ENCODE measurements at regions not wholly inside any gene's neighbourhood (a gene's known extent, or its start where the extent isn't known, plus 50 kb on each side); places are given as distances from the start of the nearest gene placed in this dataset.

DNA sequence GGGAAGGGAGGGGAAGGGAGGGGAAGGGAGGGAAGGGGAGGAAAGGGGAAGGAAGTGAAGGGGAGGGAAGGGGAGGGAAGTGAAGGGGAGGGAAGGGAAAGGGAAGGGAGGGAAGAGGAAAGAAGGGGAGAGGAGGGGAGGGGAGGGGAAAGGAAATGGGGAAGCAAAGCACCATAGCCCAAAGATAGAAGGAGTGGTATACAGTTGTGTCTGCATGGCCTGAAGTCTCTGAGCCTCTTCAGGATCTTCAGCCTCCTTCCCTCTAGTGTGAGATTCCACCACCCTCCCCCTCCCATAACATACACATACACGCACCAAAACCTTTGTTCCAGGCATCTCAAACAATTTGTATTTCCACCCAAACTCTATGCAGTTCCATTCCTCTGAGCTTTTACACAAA, 96.2 kb upstream of the SERP2 start:
- Mint-ChIP-seq H3K27me3 (peaks cover under 1 to 7% (median 3%) of the 10 kb centered on the region in 5 donors), H3K36me3 (peaks cover 0 to 5% (median 2%) of the 10 kb centered on the region in 3 donors), H3K4me3 (peak overlapping the region in 5 of 10 donors; percentile 9 to 62 (median 29)), H3K27ac (peak overlapping the region in 9 of 10 donors; percentile 44 to 98 (median 89)), H3K9me3 (peaks cover 0 to 3% (median 0%) of the 10 kb centered on the region in 9 donors), H3K4me1 (peaks cover 30 to 56% (median 52%) of the 10 kb centered on the region in 4 donors)
- ATAC-seq = no peak
- POLR2A ChIA-PET = no interaction called here
- no peak for DNase-seq

DNA sequence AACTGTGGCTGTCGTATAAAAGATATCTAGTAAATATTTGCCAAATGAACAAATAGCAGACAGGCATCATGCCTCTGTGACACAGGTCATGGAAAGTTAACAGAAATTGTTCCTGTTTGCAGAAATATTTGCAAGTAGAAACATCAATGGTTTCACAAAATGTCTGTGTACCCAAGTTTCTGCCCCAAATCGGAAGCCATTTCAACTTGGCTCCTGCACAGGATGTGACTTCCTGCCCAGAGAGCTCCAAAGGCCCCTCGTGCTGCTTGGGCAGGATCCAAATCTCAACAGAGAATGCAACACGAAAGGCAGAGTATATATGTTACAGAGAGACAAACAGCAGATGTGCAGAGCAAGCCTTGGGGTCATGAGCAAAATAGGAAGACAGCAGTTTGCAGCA, 95.5 kb upstream of the SERP2 start:
- Mint-ChIP-seq H3K27me3 (peaks cover 2 to 14% (median 6%) of the 10 kb centered on the region in 5 donors), H3K4me3 (peak overlapping the region in 7 of 10 donors; percentile 15 to 68 (median 59)), H3K27ac (peak overlapping the region; percentile 44 to 92 (median 78)), H3K36me3 (peaks cover 0 to 5% (median 2%) of the 10 kb centered on the region in 3 donors), H3K4me1 (peaks cover 30 to 54% (median 51%) of the 10 kb centered on the region in 4 donors), H3K9me3 (peaks cover 0 to 3% (median 0%) of the 10 kb centered on the region in 9 donors)
- DNase-seq (peak in 4 of 10 donors; percentile 9 to 53 (median 30)), ATAC-seq (no peak)
- POLR2A ChIA-PET = interaction anchor here (0.8 to 1.2 kb wide), 2 partner anchors 10 to 28 kb away, joined by 4 read pairs; no protein-coding TSS in a partner anchor

DNA sequence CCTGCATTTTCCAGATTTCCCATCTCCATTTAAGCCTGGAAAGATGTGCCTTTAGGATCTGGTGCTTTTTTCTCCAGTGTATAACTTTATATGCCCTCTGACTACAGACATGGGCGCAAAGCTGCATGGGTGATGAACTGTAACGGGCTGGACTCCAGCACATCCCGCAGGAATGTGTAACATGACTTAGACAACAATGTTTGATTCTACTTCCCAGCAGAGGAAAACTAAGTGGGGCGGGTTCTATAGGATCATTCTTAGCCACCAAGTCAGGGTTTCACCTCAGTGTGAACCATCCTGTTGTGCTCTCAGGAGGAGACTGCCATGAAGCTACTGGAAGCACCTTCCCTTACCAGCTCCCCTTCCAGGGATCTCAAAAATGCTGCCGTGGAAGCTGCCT, 93.2 kb upstream of the SERP2 start:
- H3K36me3 Mint-ChIP-seq = peaks cover 0 to 5% (median 2%) of the 10 kb centered on the region in 3 donors
- peaks cover 0 to 8% (median 2%) of the 10 kb centered on the region in 9 donors for H3K9me3 Mint-ChIP-seq
- no peak for DNase-seq
- H3K27me3 Mint-ChIP-seq = peaks cover 2 to 17% (median 11%) of the 10 kb centered on the region in 5 donors
- POLR2A ChIA-PET = no interaction called here
- ATAC-seq = no peak
- H3K27ac Mint-ChIP-seq = no peak overlapping the region
- H3K4me1 Mint-ChIP-seq = peaks cover 18 to 31% (median 28%) of the 10 kb centered on the region in 4 donors
- no peak overlapping the region for H3K4me3 Mint-ChIP-seq

DNA sequence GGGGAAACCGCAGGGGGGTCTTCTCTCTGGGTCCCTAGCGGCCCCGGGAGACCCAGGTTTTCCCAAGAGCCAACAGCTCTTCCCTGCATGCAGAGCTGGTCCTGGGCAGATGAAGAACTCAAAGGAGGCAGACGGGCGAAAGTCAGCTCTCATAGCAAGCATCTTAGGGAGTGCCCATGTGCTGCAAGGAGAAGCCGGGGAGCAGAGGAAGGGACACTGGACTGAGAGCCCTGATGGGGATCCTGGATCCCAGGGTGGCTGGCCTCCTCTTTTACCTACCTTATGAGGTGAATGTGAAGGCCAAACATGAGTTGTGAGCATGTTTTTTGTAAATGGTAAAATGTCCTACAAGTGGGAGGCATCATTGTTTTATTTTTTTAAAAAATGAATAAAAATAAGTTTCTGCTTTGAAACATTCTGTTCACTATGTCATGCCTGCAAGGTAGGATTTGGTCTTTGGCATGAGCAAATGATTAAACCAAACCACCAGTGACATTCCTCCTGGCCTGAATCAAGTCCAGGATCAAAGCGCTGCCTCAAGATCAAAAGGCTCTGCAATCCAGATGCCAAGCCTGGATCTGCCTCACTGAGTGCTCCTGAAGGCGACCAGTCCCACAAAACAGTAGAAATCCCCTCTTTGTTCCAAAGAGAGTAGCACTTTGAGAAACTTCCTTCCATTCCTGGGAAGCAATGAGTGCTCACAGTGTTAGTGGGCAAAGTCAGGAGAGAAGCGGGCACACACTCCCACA, 92.2 kb upstream of the SERP2 start:
- Mint-ChIP-seq H3K9me3 (peaks cover 0 to 14% (median 2%) of the 10 kb centered on the region in 9 donors), H3K27me3 (peaks cover 2 to 27% (median 17%) of the 10 kb centered on the region in 5 donors)
- no peak for ATAC-seq

DNA sequence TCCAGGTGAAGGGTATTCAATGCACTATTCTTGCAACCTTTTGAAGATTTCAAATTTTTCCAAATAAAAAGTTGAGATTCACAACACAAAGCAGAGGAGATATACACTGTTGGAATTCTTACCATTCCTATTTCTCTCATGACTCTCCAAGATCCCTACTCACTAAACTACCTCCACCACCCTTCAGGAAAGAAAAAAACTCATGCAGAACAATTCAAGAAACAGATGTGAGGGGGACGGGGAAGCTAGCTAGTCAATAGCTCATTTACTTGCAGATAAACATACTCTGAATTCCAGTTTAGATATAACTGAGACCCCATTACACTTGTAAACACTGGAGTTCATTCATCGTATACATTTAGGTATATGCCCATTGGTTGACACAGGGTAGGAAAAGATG, 90.0 kb upstream of the SERP2 start:
- no peak overlapping the region for H3K4me3 Mint-ChIP-seq
- POLR2A ChIA-PET = no interaction called here
- H3K36me3 Mint-ChIP-seq = peaks cover 0 to 12% (median 2%) of the 10 kb centered on the region in 3 donors
- H3K27me3 Mint-ChIP-seq = peaks cover 2 to 30% (median 26%) of the 10 kb centered on the region in 5 donors
- H3K9me3 Mint-ChIP-seq = peaks cover 0 to 14% (median under 1%) of the 10 kb centered on the region in 9 donors
- H3K4me1 Mint-ChIP-seq = peaks cover 3 to 7% (median 5%) of the 10 kb centered on the region in 4 donors
- no peak overlapping the region for H3K27ac Mint-ChIP-seq
- DNase-seq (no peak), ATAC-seq (no peak)

More for the DNA sequence above, 92.2 kb upstream of the SERP2 start:
- H3K4me3 Mint-ChIP-seq = no peak overlapping the region
- H3K4me1 Mint-ChIP-seq = peaks cover 15 to 25% (median 19%) of the 10 kb centered on the region in 4 donors
- peaks cover 0 to 5% (median 2%) of the 10 kb centered on the region in 3 donors for H3K36me3 Mint-ChIP-seq
- H3K27ac Mint-ChIP-seq = peak overlapping the region in 1 of 10 donors; percentile 74
- POLR2A ChIA-PET = no interaction called here
- no peak for DNase-seq

DNA sequence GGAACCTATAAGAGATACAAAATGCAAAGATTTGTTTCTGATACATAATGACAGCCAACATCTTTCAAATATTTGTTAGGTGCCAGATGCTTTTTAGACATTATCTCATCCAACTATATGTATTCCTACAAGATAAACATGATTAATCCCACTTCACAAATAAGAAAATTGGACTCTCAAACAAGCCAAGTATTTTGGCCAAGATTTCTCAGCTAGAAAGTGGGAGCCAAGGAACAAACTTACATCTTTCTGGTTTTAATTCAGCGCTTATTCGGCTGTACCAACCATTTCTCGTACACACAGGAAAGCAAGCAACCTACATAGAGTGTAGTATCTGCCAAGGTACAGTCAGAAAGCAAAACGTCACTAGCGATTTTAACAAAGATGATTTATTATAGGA, 85.7 kb upstream of the SERP2 start:
- no peak overlapping the region for H3K27ac Mint-ChIP-seq
- peaks cover 0 to 8% (median 0%) of the 10 kb centered on the region in 3 donors for H3K36me3 Mint-ChIP-seq
- peaks cover 5 to 35% (median 24%) of the 10 kb centered on the region in 5 donors for H3K27me3 Mint-ChIP-seq
- H3K9me3 Mint-ChIP-seq = peaks cover 0 to 14% (median 0%) of the 10 kb centered on the region in 9 donors
- H3K4me1 Mint-ChIP-seq = peaks cover 0 to 6% (median 1%) of the 10 kb centered on the region in 4 donors
- POLR2A ChIA-PET = interaction anchor here (0.8 to 1.0 kb wide), 2 partner anchors 9 to 14 kb away, joined by 3 to 4 read pairs; no protein-coding TSS in a partner anchor
- ATAC-seq (no peak), DNase-seq (no peak)
- H3K4me3 Mint-ChIP-seq = no peak overlapping the region

DNA sequence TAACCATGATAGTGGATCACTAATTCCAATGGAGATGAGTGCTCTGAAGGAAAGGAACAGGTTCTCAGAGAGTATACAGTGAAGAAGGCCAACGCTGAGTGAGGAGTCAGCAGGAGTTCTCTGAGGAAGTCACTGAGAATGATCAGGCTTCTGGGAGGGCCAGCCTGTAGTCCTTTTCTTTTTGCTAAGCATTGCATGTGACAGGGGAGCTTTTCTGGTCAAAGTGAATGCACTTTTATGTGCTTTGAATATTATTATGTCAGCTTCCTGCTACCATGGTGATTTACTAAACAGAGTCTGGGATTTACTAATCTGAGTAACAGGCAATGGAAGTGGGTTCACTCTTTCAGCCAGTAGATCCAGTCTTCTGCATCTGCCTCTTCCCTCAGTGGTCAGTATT, 81.1 kb upstream of the SERP2 start:
- Mint-ChIP-seq H3K27me3 (peaks cover 1 to 16% (median 7%) of the 10 kb centered on the region in 5 donors), H3K9me3 (no peaks in the 10 kb centered on the region), H3K36me3 (no peaks in the 10 kb centered on the region), H3K4me3 (no peak overlapping the region), H3K27ac (peak overlapping the region in 4 of 10 donors; percentile 1 to 30 (median 22)), H3K4me1 (peaks cover 4 to 22% (median 12%) of the 10 kb centered on the region in 4 donors)
- peak; percentile 48 to 50 for ATAC-seq
- POLR2A ChIA-PET = no interaction called here
- DNase-seq = no peak

DNA sequence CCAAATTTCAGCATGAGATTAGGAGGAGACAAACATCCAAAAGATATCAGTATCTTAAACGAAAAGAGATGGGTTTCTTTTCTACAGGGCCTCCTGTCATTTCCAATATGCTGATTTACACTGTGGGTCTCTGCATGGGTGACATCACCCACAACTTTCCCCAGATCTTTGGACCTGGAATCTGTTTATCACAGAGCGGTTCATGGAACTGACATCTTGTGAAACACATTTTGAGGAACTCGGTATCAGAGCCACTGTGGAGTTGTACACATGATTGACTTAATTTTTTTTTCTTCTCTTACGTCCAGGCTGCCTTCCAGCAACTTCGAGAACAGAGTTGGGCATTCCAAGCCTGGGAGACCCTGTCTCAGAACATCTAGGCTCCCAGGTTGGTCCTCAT, 80.2 kb upstream of the SERP2 start:
- Mint-ChIP-seq H3K4me1 (peaks cover 4 to 22% (median 12%) of the 10 kb centered on the region in 4 donors), H3K27ac (peak overlapping the region in 2 of 10 donors; percentile 64 to 89)

DNA sequence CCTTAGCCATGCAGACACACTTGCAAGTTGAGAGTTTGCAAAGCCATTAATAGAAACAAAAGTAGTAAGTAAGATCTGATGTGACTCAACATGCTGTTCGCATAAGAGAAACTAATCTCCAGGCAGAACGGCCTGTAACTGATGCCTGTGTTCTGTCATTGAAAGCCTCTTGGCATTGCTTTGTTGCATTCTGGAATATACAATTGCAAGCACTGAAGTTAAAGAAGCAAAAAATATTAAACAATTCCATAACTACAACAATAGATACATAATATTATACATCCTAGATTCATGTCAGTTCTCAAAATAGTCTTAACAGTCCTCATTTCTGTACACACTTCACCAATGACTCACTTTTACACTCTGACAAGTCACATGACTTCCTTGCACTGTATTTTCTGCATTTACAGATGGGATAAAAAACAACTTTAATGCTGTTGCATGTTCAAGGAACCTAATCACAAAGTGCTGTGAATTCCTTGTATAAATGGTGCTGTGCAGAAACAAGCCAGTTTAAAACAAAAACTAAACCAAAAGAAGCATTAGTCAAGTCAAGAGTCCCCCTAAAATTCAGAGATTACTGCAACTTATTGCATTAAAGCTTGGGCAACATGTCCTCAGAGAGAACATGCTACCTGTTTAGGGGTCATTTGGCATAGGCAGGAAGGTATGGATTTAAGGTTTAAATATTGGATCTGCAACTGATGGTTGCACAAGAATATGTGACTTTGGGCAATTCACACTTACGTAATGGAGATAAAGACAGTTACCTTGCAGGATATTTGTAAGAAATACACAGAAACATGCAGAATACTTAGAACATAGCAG, 79.5 kb upstream of the SERP2 start:
- ATAC-seq (no peak), DNase-seq (no peak)
- Mint-ChIP-seq H3K36me3 (no peaks in the 10 kb centered on the region), H3K9me3 (no peaks in the 10 kb centered on the region), H3K4me3 (no peak overlapping the region), H3K27ac (peak overlapping the region in 3 of 10 donors; percentile 26 to 89 (median 64)), H3K27me3 (peaks cover 0 to 13% (median 7%) of the 10 kb centered on the region in 5 donors), H3K4me1 (peaks cover 4 to 22% (median 12%) of the 10 kb centered on the region in 4 donors)
- POLR2A ChIA-PET = no interaction called here

More for the DNA sequence above, 80.2 kb upstream of the SERP2 start:
- H3K4me3 Mint-ChIP-seq = no peak overlapping the region
- no peaks in the 10 kb centered on the region for H3K9me3 Mint-ChIP-seq
- H3K27me3 Mint-ChIP-seq = peaks cover 0 to 14% (median 7%) of the 10 kb centered on the region in 5 donors
- H3K36me3 Mint-ChIP-seq = no peaks in the 10 kb centered on the region
- ATAC-seq (no peak), DNase-seq (no peak)
- POLR2A ChIA-PET = no interaction called here

DNA sequence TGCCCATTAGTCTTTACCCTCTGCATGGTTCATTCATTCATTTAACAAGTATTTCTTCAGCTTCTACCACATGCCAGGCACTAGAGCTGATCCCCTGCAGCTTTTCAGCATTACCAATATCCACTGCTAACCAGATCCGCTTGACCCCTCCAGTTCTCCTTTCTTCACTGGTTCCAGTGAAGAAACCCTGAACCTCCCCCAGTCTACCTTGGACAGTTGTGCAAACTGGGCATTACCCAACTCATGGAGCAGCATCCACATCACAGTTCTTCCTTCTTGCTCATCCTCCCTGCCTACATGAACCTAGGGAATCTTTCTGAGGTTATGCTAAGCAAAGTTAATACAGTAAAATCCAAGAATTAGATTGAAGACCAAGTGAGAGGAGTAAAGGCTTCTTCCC, 78.7 kb upstream of the SERP2 start:
- Mint-ChIP-seq H3K36me3 (no peaks in the 10 kb centered on the region), H3K4me3 (no peak overlapping the region), H3K27me3 (peaks cover 0 to 13% (median 7%) of the 10 kb centered on the region in 5 donors), H3K27ac (peak overlapping the region in 1 of 10 donors; percentile 89), H3K4me1 (peaks cover 4 to 22% (median 12%) of the 10 kb centered on the region in 4 donors), H3K9me3 (no peaks in the 10 kb centered on the region)
- ATAC-seq (no peak), DNase-seq (no peak)
- POLR2A ChIA-PET = no interaction called here

DNA sequence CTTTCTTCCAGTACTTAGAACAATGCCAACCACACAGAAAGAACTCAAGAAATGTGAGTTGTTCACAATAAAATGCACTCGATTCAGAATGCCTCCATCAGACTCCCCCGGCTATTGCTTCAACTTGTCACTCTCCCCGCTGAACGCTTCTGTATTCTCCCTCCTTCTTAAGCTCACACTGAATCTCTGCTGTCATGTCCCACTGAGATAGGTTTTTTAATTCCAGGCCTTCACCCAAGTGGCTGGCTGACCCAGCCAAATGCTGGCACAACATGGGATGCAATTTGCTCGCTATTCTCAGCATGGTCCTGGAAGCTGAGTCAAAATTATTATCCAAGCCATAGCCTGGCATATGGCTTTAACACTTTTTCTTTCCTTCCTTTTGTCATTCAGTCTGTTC, 76.8 kb upstream of the SERP2 start:
- H3K4me3 Mint-ChIP-seq = no peak overlapping the region
- H3K9me3 Mint-ChIP-seq = no peaks in the 10 kb centered on the region
- POLR2A ChIA-PET = no interaction called here
- peak overlapping the region in 1 of 10 donors; percentile 40 for H3K27ac Mint-ChIP-seq
- peaks cover 2 to 9% (median 4%) of the 10 kb centered on the region in 5 donors for H3K27me3 Mint-ChIP-seq
- no peaks in the 10 kb centered on the region for H3K36me3 Mint-ChIP-seq
- no peak for ATAC-seq
- H3K4me1 Mint-ChIP-seq = peaks cover 8 to 29% (median 12%) of the 10 kb centered on the region in 4 donors
- DNase-seq = no peak

DNA sequence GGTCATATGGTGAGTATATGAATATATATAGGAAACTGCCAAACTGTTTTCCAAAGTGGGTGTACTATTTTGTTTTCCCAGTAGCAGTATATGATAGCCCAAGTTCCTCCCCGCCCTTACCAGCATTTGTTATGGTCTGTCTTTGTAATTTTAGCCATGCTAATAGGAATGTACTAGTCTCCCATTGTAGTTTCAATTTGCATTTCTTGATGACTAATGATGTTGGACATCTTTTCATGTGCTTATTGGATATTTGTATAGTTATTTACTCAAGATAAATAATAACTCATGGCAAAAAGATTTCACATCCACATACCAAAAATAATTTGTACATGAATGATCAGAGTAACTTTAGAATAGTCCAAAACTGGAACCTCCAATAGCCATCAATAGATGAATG, 75.3 kb upstream of the SERP2 start:
- DNase-seq (no peak), ATAC-seq (no peak)
- H3K36me3 Mint-ChIP-seq = no peaks in the 10 kb centered on the region
- H3K27me3 Mint-ChIP-seq = peaks cover 2 to 9% (median 4%) of the 10 kb centered on the region in 5 donors
- POLR2A ChIA-PET = no interaction called here
- H3K27ac Mint-ChIP-seq = no peak overlapping the region
- no peak overlapping the region for H3K4me3 Mint-ChIP-seq
- peaks cover 8 to 22% (median 14%) of the 10 kb centered on the region in 4 donors for H3K4me1 Mint-ChIP-seq
- H3K9me3 Mint-ChIP-seq = no peaks in the 10 kb centered on the region

Data from naive thymus-derived CD8-positive, alpha-beta T cell (primary cell).